Adrenal gland (tissue), 9 donors: ENCODE measurements at regions not wholly inside any gene's neighbourhood (a gene's known extent, or its start where the extent isn't known, plus 50 kb on each side); places are given as distances from the start of the nearest gene placed in this dataset.

ENCODE experiments used
- DNase-seq, 7 donors: peaks; one replicate each; pipeline ENCODE4 v3.0.0-alpha.2; 2019 to 2020
- H3K27ac ChIP-seq, 5 donors: fragments of 200-600 bp; sonication (generic) in 4 of 5; 1 replicate in 3 of 5; 2 replicates in 2 of 5; pipeline versions ENCODE4 v1.5.1 to v1.8.0; 2016 to 2020; ENCODE audit warnings: mild to moderate bottlenecking in 1 of 5
- H3K27me3 ChIP-seq: fragments of 200-600 bp; 2 replicates; pipeline ENCODE4 v1.8.0; 2021
- H3K36me3 ChIP-seq, 2 donors: fragments of 200-600 bp; replicated peaks in 1 of 2; 1 replicate in 1 of 2; 2 replicates in 1 of 2; pipeline versions ENCODE4 v1.5.1 to v1.8.0; 2018 to 2022
- H3K4me1 ChIP-seq, 2 donors: fragments of 200-600 bp; replicated peaks in 1 of 2; 1 replicate in 1 of 2; 2 replicates in 1 of 2; pipeline versions ENCODE4 v1.5.1 to v1.8.0; 2018 to 2021
- H3K4me3 ChIP-seq, 4 donors: fragments of 200-600 bp; sonication (generic) in 3 of 4; one replicate each; pipeline ENCODE4 v1.5.1; 2016 to 2018
- H3K9me3 ChIP-seq, 3 donors: fragments of 200-600 bp; sonication (generic) in 1 of 3; replicated peaks in 1 of 3; 1 replicate in 2 of 3; 2 replicates in 1 of 3; pipeline versions ENCODE4 v1.5.1 to v1.8.0; 2016 to 2021
- CTCF ChIP-seq, 6 experiments: fragments of 450-650 bp in 4 of 6; fragments of 200-600 bp in 2 of 6; sonication (generic) in 1 of 6; IDR thresholded peaks; 1 replicate in 5 of 6; 2 replicates in 1 of 6; pipeline versions ENCODE4 v1.5.1 to v1.8.0; 2016 to 2021; ENCODE audit warnings: antibody characterized with exemption in 6 of 6, mild to moderate bottlenecking in 2 of 6, moderate library complexity in 1 of 6
- POLR2A ChIP-seq, 2 donors: fragments of 450-650 bp; IDR thresholded peaks; one replicate each; pipeline ENCODE4 v1.6.1; 2017; ENCODE audit warnings: antibody characterized with exemption in 2 of 2, mild to moderate bottlenecking in 2 of 2, moderate library complexity in 1 of 2
- WGBS, 4 donors: extraction: QIAGEN DNeasy Blood & Tissue Kit in 2 of 4; methylation state at CpG; one replicate each; pipeline versions ENCODE4 v1.1.5 to v1.1.7; 2013 to 2017; 5-methylcytosine and 5-hydroxymethylcytosine counted together
- intact Hi-C, 2 donors: fragments of 100-400 bp; cut with DNase I; formaldehyde crosslinking; loops; one replicate each; pipeline versions ENCODE4 v1.14.1 to v1.15.0; 2022 to 2023
- donor health status: healthy with polysubstance abuse.
- donor health status: Bipolar disorder and iron deficiency.
- donor health status: DM: yes; HTN: yes; CAD: no.
- donor health status: DM: no; HTN: no; CAD: no.
- donor health status: DM: no; HTN: no; CAD: no.

- Histone ChIP-seq H3K4me1 (no peaks in the 10 kb centered on the region), H3K27ac (no peak overlapping the region), H3K27me3 (no peaks in the 10 kb centered on the region), H3K36me3 (no peaks in the 10 kb centered on the region), H3K4me3 (no peak overlapping the region), H3K9me3 (no peaks in the 10 kb centered on the region)
- TF ChIP-seq CTCF (IDR thresholded peaks at IDR 0.05) (no peak), POLR2A (IDR thresholded peaks at IDR 0.05) (no peak)
- DNase-seq = no peak
- WGBS, 4 donors = 61 to 63% (median 62%) methylated on average over 3 of the region's 3 CpGs
- intact Hi-C loops = no loop called here
Observed at GRCh38 chr6:122020588-122021264, 378.7 kb upstream of the HSF2 start.

GRCh38 chr6:122025104-122025503 lies 374.3 kb upstream of the HSF2 start:
- WGBS, 4 donors = 84 to 92% (median 87%) methylated on average over 1 of the region's 1 CpG
- intact Hi-C loops = no loop called here
- no peak overlapping the region for H3K4me3 ChIP-seq
- DNase-seq = no peak
- H3K27me3 ChIP-seq = no peaks in the 10 kb centered on the region
- TF ChIP-seq CTCF (IDR thresholded peaks at IDR 0.05) = no peak
- TF ChIP-seq POLR2A (IDR thresholded peaks at IDR 0.05) = no peak
- H3K36me3 ChIP-seq = no peaks in the 10 kb centered on the region
- H3K9me3 ChIP-seq = no peaks in the 10 kb centered on the region
- no peaks in the 10 kb centered on the region for H3K4me1 ChIP-seq
- H3K27ac ChIP-seq = no peak overlapping the region

GRCh38 chr6:122026582-122027369 lies 372.7 kb upstream of the HSF2 start:
- TF ChIP-seq CTCF (IDR thresholded peaks at IDR 0.05) (no peak), POLR2A (IDR thresholded peaks at IDR 0.05) (no peak)
- WGBS, 4 donors = 81 to 91% (median 85%) methylated on average over 3 of the region's 3 CpGs
- Histone ChIP-seq H3K27ac (no peak overlapping the region), H3K4me1 (no peaks in the 10 kb centered on the region), H3K4me3 (no peak overlapping the region), H3K36me3 (no peaks in the 10 kb centered on the region), H3K27me3 (no peaks in the 10 kb centered on the region), H3K9me3 (no peaks in the 10 kb centered on the region)
- intact Hi-C loops = no loop called here
- DNase-seq = no peak

- 79 to 83% (median 82%) methylated on average over 5 of the region's 5 CpGs for WGBS, 4 donors
- no peak overlapping the region for H3K4me3 ChIP-seq
- DNase-seq = no peak
- intact Hi-C loops = no loop called here
- H3K36me3 ChIP-seq = no peaks in the 10 kb centered on the region
- no peaks in the 10 kb centered on the region for H3K27me3 ChIP-seq
- no peaks in the 10 kb centered on the region for H3K9me3 ChIP-seq
- no peak overlapping the region for H3K27ac ChIP-seq
- H3K4me1 ChIP-seq = no peaks in the 10 kb centered on the region
- no peak for TF ChIP-seq CTCF (IDR thresholded peaks at IDR 0.05)
- no peak for TF ChIP-seq POLR2A (IDR thresholded peaks at IDR 0.05)
Observed at GRCh38 chr6:122028933-122029522, 370.4 kb upstream of the HSF2 start.
